GM23338 (cell line): ENCODE measurements at regions not wholly inside any gene's neighbourhood (a gene's known extent, or its start where the extent isn't known, plus 50 kb on each side); places are given as distances from the start of the nearest gene placed in this dataset.

Experiments
- ATAC-seq: fragments of 200-7000 bp; cut with Tn5 transposase; 3 replicates; pipeline ENCODE4 v1.9.1; 2020
- DNase-seq: peaks from one replicate; pipeline ENCODE4 v3.0.0-alpha.2; 2015; ENCODE audit warnings: low spot score
- H2AFZ ChIP-seq: fragments of 200-600 bp; sonication (generic); 2 replicates; pipeline ENCODE4 v1.8.0; 2016; ENCODE audit warnings: antibody characterized with exemption, mild to moderate bottlenecking, moderate library complexity
- H3F3A ChIP-seq: fragments of 200-600 bp; sonication (generic); replicated peaks from 2 replicates; pipeline ENCODE4 v1.8.0; 2017; ENCODE audit warnings: antibody characterized with exemption, mixed run types, low read depth
- H3K27ac ChIP-seq: fragments of 200-600 bp; sonication (generic); 2 replicates; pipeline ENCODE4 v1.6.1; 2016; ENCODE audit warnings: low read depth
- H3K27me3 ChIP-seq: fragments of 200-600 bp; sonication (generic); 2 replicates; pipeline ENCODE4 v1.8.0; 2016; ENCODE audit warnings: mild to moderate bottlenecking, mixed run types, moderate library complexity; ENCODE audit not compliant: insufficient read depth
- H3K36me3 ChIP-seq: fragments of 200-600 bp; sonication (generic); 2 replicates; pipeline ENCODE4 v1.8.0; 2016; ENCODE audit warnings: mild to moderate bottlenecking; ENCODE audit not compliant: insufficient read depth
- H3K4me1 ChIP-seq: fragments of 200-600 bp; sonication (generic); 2 replicates; pipeline ENCODE4 v1.8.0; 2016; ENCODE audit warnings: mild to moderate bottlenecking, moderate library complexity; ENCODE audit not compliant: insufficient read depth
- H3K4me2 ChIP-seq: fragments of 200-600 bp; sonication (generic); 2 replicates; pipeline ENCODE4 v1.7.1; 2017; ENCODE audit warnings: mixed run types
- H3K4me3 ChIP-seq: fragments of 200-600 bp; sonication (generic); 2 replicates; pipeline ENCODE4 v1.6.1; 2016; ENCODE audit warnings: mixed run types
- H3K79me2 ChIP-seq: fragments of 200-600 bp; sonication (generic); replicated peaks from 2 replicates; pipeline ENCODE4 v1.8.0; 2017; ENCODE audit warnings: mild to moderate bottlenecking; ENCODE audit not compliant: insufficient read depth
- H3K9me2 ChIP-seq: fragments of 200-600 bp; sonication (generic); 2 replicates; pipeline ENCODE4 v1.8.0; 2017; ENCODE audit not compliant: insufficient read depth
- H4K20me1 ChIP-seq: fragments of 200-600 bp; sonication (generic); replicated peaks from 2 replicates; pipeline ENCODE4 v1.8.0; 2017; ENCODE audit warnings: mild to moderate bottlenecking; ENCODE audit not compliant: insufficient read depth
- H3K27ac Mint-ChIP-seq: 2 replicates; pipeline ENCODE4 v1.8.0; 2020; ENCODE audit warnings: inconsistent platforms, mild to moderate bottlenecking, moderate library complexity, mixed read lengths
- H3K27me3 Mint-ChIP-seq: 3 replicates; pipeline ENCODE4 v1.8.0; 2022; ENCODE audit warnings: low read depth, mild to moderate bottlenecking, moderate library complexity, mixed read lengths, inconsistent platforms; ENCODE audit not compliant: insufficient read depth, poor library complexity
- H3K36me3 Mint-ChIP-seq: 3 replicates; pipeline ENCODE4 v1.8.0; 2021; ENCODE audit warnings: low read depth, mild to moderate bottlenecking, inconsistent platforms, moderate library complexity, mixed read lengths
- H3K4me1 Mint-ChIP-seq: 3 replicates; pipeline ENCODE4 v1.8.0; 2020; ENCODE audit warnings: mild to moderate bottlenecking, inconsistent platforms, mixed read lengths
- H3K4me3 Mint-ChIP-seq: 3 replicates; pipeline ENCODE4 v1.8.0; 2021; ENCODE audit warnings: moderate library complexity, mild to moderate bottlenecking, inconsistent platforms, mixed read lengths
- H3K9me3 Mint-ChIP-seq: 3 replicates; pipeline ENCODE4 v1.8.0; 2020; ENCODE audit warnings: moderate library complexity, mild to moderate bottlenecking, inconsistent platforms, mixed read lengths
- CREB1 ChIP-seq: fragments of 250-450 bp; sonication (Bioruptor Pico); IDR thresholded peaks from 2 replicates; pipeline ENCODE4 v1.5.0; 2020; ENCODE audit warnings: low read depth, mild to moderate bottlenecking, moderate library complexity
- CTCF ChIP-seq, 2 experiments: fragments of 200-600 bp in 1 of 2; sonication (generic) in 1 of 2; conservative IDR thresholded peaks; 2 replicates each; pipeline versions ENCODE4 v1.5.1 to v1.6.1; 2016 to 2017; ENCODE audit warnings: antibody characterized with exemption in 2 of 2, low read depth in 2 of 2, mild to moderate bottlenecking in 2 of 2, moderate library complexity in 1 of 2
- EZH2 ChIP-seq: fragments of 200-600 bp; sonication (generic); IDR thresholded peaks from one replicate; pipeline ENCODE4 v1.8.0; 2017; ENCODE audit warnings: antibody characterized with exemption, mild to moderate bottlenecking, low read depth; ENCODE audit not compliant: unreplicated experiment
- JUNB ChIP-seq: IDR thresholded peaks from one replicate; pipeline ENCODE4 v1.6.1; 2016; ENCODE audit warnings: antibody characterized with exemption; ENCODE audit not compliant: unreplicated experiment
- POLR2AphosphoS5 ChIP-seq: IDR thresholded peaks from 2 replicates; pipeline ENCODE4 v1.6.1; 2016; ENCODE audit warnings: antibody characterized with exemption, low read depth
- TF ChIP-seq, protein P1 (sequence below): IDR thresholded peaks from 2 replicates; pipeline ENCODE4 v1.6.1; 2016; ENCODE audit warnings: antibody characterized with exemption
- TF ChIP-seq, protein P2 (sequence below): IDR thresholded peaks from one replicate; pipeline ENCODE4 v1.6.1; 2018; ENCODE audit warnings: antibody characterized with exemption; ENCODE audit not compliant: unreplicated experiment

GRCh38 chr6:92559611-92560010 lies 859.7 kb downstream of the EPHA7 start:
- Histone ChIP-seq H4K20me1 (no peaks in the 10 kb centered on the region), H3K4me3 (no peak overlapping the region), H3F3A (no peaks in the 10 kb centered on the region), H3K36me3 (no peaks in the 10 kb centered on the region), H3K4me1 (no peaks in the 10 kb centered on the region), H2AFZ (no peak overlapping the region), H3K27me3 (no peaks in the 10 kb centered on the region), H3K79me2 (no peaks in the 10 kb centered on the region), H3K27ac (no peak overlapping the region), H3K9me2 (no peaks in the 10 kb centered on the region), H3K4me2 (no peak overlapping the region)
- H3K27me3 Mint-ChIP-seq, result no peaks in the 10 kb centered on the region
- no peaks in the 10 kb centered on the region; the same call in 2 of the 3 replicates for H3K4me1 Mint-ChIP-seq
- H3K27ac Mint-ChIP-seq, result peak overlapping the region; percentile 14; the same call in 1 of the 2 replicates
- H3K4me3 Mint-ChIP-seq, result no peak overlapping the region
- no peaks in the 10 kb centered on the region for H3K9me3 Mint-ChIP-seq
- H3K36me3 Mint-ChIP-seq, result no peaks in the 10 kb centered on the region
- ATAC-seq (no peak), DNase-seq (peak; percentile 5)
- TF ChIP-seq, protein P1, sequence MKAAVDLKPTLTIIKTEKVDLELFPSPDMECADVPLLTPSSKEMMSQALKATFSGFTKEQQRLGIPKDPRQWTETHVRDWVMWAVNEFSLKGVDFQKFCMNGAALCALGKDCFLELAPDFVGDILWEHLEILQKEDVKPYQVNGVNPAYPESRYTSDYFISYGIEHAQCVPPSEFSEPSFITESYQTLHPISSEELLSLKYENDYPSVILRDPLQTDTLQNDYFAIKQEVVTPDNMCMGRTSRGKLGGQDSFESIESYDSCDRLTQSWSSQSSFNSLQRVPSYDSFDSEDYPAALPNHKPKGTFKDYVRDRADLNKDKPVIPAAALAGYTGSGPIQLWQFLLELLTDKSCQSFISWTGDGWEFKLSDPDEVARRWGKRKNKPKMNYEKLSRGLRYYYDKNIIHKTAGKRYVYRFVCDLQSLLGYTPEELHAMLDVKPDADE, result no peak
- no peak for TF ChIP-seq POLR2AphosphoS5
- TF ChIP-seq JUNB, result no peak
- no peak for TF ChIP-seq CREB1 (CRISPR knock-in tag)
- no peak for TF ChIP-seq CTCF (conservative IDR thresholded peaks at IDR 0.05; ENCODE audit: low read depth in 2 of 2)
- TF ChIP-seq, protein P2, sequence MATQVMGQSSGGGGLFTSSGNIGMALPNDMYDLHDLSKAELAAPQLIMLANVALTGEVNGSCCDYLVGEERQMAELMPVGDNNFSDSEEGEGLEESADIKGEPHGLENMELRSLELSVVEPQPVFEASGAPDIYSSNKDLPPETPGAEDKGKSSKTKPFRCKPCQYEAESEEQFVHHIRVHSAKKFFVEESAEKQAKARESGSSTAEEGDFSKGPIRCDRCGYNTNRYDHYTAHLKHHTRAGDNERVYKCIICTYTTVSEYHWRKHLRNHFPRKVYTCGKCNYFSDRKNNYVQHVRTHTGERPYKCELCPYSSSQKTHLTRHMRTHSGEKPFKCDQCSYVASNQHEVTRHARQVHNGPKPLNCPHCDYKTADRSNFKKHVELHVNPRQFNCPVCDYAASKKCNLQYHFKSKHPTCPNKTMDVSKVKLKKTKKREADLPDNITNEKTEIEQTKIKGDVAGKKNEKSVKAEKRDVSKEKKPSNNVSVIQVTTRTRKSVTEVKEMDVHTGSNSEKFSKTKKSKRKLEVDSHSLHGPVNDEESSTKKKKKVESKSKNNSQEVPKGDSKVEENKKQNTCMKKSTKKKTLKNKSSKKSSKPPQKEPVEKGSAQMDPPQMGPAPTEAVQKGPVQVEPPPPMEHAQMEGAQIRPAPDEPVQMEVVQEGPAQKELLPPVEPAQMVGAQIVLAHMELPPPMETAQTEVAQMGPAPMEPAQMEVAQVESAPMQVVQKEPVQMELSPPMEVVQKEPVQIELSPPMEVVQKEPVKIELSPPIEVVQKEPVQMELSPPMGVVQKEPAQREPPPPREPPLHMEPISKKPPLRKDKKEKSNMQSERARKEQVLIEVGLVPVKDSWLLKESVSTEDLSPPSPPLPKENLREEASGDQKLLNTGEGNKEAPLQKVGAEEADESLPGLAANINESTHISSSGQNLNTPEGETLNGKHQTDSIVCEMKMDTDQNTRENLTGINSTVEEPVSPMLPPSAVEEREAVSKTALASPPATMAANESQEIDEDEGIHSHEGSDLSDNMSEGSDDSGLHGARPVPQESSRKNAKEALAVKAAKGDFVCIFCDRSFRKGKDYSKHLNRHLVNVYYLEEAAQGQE, result no peak
- TF ChIP-seq EZH2, result no peak

DNA sequence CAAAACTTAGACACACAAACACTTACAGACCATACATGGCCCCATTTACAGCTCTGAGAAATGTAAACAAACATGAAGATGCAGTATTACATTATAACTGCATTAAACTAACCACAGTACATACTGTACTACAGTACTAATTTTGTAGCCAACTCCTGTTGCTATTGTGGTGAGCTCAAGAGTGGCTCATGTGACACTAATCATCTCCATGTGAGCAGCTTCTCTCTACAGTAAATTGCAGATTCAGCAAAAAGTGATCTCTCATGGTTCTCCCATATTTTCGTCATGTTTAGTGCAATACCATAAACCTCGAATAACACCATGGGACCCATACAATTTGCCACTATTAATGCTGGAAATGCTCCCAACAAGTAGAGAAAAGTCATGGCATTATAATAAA lies 860.4 kb downstream of the EPHA7 start:
- ATAC-seq (no peak), DNase-seq (no peak)
- TF ChIP-seq CREB1 (CRISPR knock-in tag) (no peak), JUNB (no peak)
- Mint-ChIP-seq H3K4me3 (no peak overlapping the region), H3K9me3 (no peaks in the 10 kb centered on the region), H3K4me1 (no peaks in the 10 kb centered on the region; the same call in 2 of the 3 replicates), H3K36me3 (no peaks in the 10 kb centered on the region), H3K27me3 (no peaks in the 10 kb centered on the region), H3K27ac (no peak overlapping the region)
- Histone ChIP-seq H3K9me2 (no peaks in the 10 kb centered on the region), H3K27ac (no peak overlapping the region), H2AFZ (no peak overlapping the region), H3K27me3 (no peaks in the 10 kb centered on the region), H3F3A (no peaks in the 10 kb centered on the region), H3K79me2 (no peaks in the 10 kb centered on the region), H3K4me1 (no peaks in the 10 kb centered on the region), H3K36me3 (no peaks in the 10 kb centered on the region), H3K4me3 (no peak overlapping the region), H4K20me1 (no peaks in the 10 kb centered on the region), H3K4me2 (no peak overlapping the region)
